ENCODE measurements at regions not wholly inside any gene's neighbourhood (a gene's known extent, or its start where the extent isn't known, plus 50 kb on each side); places are given as distances from the start of the nearest gene placed in this dataset.

DNA sequence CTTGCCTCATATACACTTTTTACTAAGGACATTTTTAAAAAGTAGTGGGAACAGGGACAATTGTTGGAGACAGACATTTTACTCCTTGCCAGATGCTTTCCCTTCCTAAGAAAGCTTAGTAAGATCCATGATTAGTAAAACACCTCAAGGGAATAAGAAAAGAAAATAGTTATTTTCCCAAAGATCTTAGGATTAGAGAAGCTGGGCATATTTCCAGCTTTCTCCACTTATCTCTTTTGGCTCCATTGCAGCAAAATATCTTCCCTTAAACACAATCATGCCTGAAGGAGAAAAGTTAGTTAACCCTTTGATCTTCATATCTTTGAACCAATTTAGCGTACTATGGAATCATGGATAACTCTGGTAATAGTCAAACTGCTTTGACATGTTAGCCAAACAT is 257.9 kb downstream of the PCDH18 start:
- TF ChIP-seq, protein P1, sequence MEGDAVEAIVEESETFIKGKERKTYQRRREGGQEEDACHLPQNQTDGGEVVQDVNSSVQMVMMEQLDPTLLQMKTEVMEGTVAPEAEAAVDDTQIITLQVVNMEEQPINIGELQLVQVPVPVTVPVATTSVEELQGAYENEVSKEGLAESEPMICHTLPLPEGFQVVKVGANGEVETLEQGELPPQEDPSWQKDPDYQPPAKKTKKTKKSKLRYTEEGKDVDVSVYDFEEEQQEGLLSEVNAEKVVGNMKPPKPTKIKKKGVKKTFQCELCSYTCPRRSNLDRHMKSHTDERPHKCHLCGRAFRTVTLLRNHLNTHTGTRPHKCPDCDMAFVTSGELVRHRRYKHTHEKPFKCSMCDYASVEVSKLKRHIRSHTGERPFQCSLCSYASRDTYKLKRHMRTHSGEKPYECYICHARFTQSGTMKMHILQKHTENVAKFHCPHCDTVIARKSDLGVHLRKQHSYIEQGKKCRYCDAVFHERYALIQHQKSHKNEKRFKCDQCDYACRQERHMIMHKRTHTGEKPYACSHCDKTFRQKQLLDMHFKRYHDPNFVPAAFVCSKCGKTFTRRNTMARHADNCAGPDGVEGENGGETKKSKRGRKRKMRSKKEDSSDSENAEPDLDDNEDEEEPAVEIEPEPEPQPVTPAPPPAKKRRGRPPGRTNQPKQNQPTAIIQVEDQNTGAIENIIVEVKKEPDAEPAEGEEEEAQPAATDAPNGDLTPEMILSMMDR (IDR thresholded peaks at IDR 0.05) = no peak
- no peak for TF ChIP-seq POLR2A (IDR thresholded peaks at IDR 0.05)
